Fibroblast of lung (primary cell): ENCODE measurements at regions not wholly inside any gene's neighbourhood (a gene's known extent, or its start where the extent isn't known, plus 50 kb on each side); places are given as distances from the start of the nearest gene placed in this dataset.

ENCODE experiments used
- DNase-seq, 2 donors: peaks; one replicate each; pipeline versions ENCODE4 v3.0.0 to v3.0.0-alpha.2; 2010; ENCODE audit warnings: low read depth in 2 of 2
- H2AFZ ChIP-seq: 2 replicates; pipeline ENCODE4 v1.5.1; 2012; ENCODE audit warnings: low read length, control low read depth, inconsistent platforms
- H3K27ac ChIP-seq: 2 replicates; pipeline ENCODE4 v1.5.1; 2011; ENCODE audit warnings: low read length, control low read depth; ENCODE audit not compliant: insufficient read depth
- H3K27me3 ChIP-seq: 2 replicates; pipeline ENCODE4 v1.5.1; 2011; ENCODE audit warnings: mild to moderate bottlenecking, low read length; ENCODE audit not compliant: control insufficient read depth, insufficient read depth
- H3K36me3 ChIP-seq: 2 replicates; pipeline ENCODE4 v1.5.1; 2011; ENCODE audit warnings: low read length; ENCODE audit not compliant: control insufficient read depth, insufficient read depth
- H3K4me1 ChIP-seq: 2 replicates; pipeline ENCODE4 v1.5.1; 2011; ENCODE audit warnings: low read length; ENCODE audit not compliant: control insufficient read depth, insufficient read depth; ENCODE audit errors: extremely low read depth
- H3K4me2 ChIP-seq: 2 replicates; pipeline ENCODE4 v1.5.1; 2011; ENCODE audit warnings: low read length, control low read depth; ENCODE audit not compliant: insufficient read depth; ENCODE audit errors: extremely low read depth
- H3K4me3 ChIP-seq, 4 experiments: fragments of 200-600 bp in 1 of 4; sonication (generic) in 1 of 4; replicated peaks in 1 of 4; 2 replicates each; pipeline ENCODE4 v1.5.1; 2011 to 2016; ENCODE audit warnings: low read length in 4 of 4, low read depth in 3 of 4, mild to moderate bottlenecking in 3 of 4, control low read depth in 2 of 4, inconsistent platforms in 1 of 4, mixed read lengths in 1 of 4; ENCODE audit not compliant: insufficient read depth in 1 of 4; ENCODE audit errors: control extremely low read depth in 1 of 4
- H3K79me2 ChIP-seq: 2 replicates; pipeline ENCODE4 v1.5.1; 2012; ENCODE audit warnings: mild to moderate bottlenecking, low read length, inconsistent platforms; ENCODE audit not compliant: control insufficient read depth, insufficient read depth
- H3K9ac ChIP-seq: 2 replicates; pipeline ENCODE4 v1.5.1; 2011; ENCODE audit warnings: mild to moderate bottlenecking, low read length, control low read depth; ENCODE audit not compliant: insufficient read depth
- H3K9me3 ChIP-seq: 2 replicates; pipeline ENCODE4 v1.5.1; 2012; ENCODE audit warnings: low read depth, low read length; ENCODE audit not compliant: control insufficient read depth, insufficient read depth
- H4K20me1 ChIP-seq: 2 replicates; pipeline ENCODE4 v1.5.1; 2011; ENCODE audit warnings: low read length; ENCODE audit not compliant: control insufficient read depth, insufficient read depth; ENCODE audit errors: extremely low read depth
- CTCF ChIP-seq, 2 donors: IDR thresholded peaks in 1 of 2; conservative IDR thresholded peaks in 1 of 2; 1 replicate in 1 of 2; 2 replicates in 1 of 2; pipeline ENCODE4 v1.5.1; 2011 to 2012; ENCODE audit warnings: low read length in 2 of 2, control low read depth in 1 of 2, inconsistent platforms in 1 of 2, low read depth in 1 of 2, mild to moderate bottlenecking in 1 of 2
- EZH2 ChIP-seq: IDR thresholded peaks from 2 replicates; pipeline ENCODE4 v1.5.1; 2012; ENCODE audit warnings: low read length, control low read depth, mild to moderate bottlenecking; ENCODE audit errors: missing control alignments

DNA sequence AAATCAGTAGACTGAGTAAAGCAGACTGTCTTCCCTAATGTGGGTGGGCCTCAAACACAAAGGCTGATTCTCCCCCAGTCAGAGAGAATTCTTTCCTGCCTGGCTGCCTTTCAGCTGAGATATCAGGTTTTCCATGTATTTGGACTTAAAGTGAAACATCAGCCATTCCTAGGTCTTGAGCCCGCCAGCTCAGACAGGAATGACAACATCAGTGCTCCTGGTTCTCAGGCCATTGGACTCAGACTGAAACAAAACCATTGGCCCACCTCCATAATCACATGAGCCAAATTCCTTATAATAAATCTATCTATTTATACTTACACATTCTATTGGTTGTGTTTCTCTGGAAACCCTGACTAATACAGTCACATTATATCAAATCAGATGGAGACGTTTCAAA, 56.7 kb upstream of the CLPB start:
- no peak overlapping the region for H3K9ac ChIP-seq
- no peak overlapping the region for H3K4me3 ChIP-seq
- no peak overlapping the region for H3K27ac ChIP-seq
- H3K79me2 ChIP-seq, result no peaks in the 10 kb centered on the region
- no peaks in the 10 kb centered on the region for H4K20me1 ChIP-seq
- no peak overlapping the region for H3K4me2 ChIP-seq
- H2AFZ ChIP-seq, result no peak overlapping the region
- no peaks in the 10 kb centered on the region for H3K4me1 ChIP-seq
- H3K36me3 ChIP-seq, result no peaks in the 10 kb centered on the region
- H3K27me3 ChIP-seq, result peaks cover 6% of the 10 kb centered on the region
- TF ChIP-seq EZH2 (no peak), CTCF (conservative IDR thresholded peaks at IDR 0.05 in 1 of 2, IDR thresholded peaks at IDR 0.05 in 1 of 2; ENCODE audit: low read depth in 1 of 2, low read length in 2 of 2) (no peak)
- no peaks in the 10 kb centered on the region for H3K9me3 ChIP-seq
- DNase-seq, result peak; percentile 4 to 41
